H1 (cell line): ENCODE measurements at regions not wholly inside any gene's neighbourhood (a gene's known extent, or its start where the extent isn't known, plus 50 kb on each side); places are given as distances from the start of the nearest gene placed in this dataset.

Experiments used
- CTCF ChIA-PET: fragments of 300-600 bp; sonication (Branson Sonifier 250); formaldehyde crosslinking; loops from one replicate; lab custom pipeline; 2021; ENCODE audit not compliant: partially characterized antibody; lab: Charles Lee
- POLR2A ChIA-PET: fragments of 300-600 bp; sonication (Branson Sonifier 250); formaldehyde crosslinking; loops from one replicate; lab custom pipeline; 2021; ENCODE audit warnings: inconsistent platforms; ENCODE audit not compliant: partially characterized antibody; lab: Charles Lee
- DNase-seq, 2 experiments: peaks; one replicate each; pipeline versions ENCODE4 v3.0.0 to v3.0.0-alpha.2; 2010 to 2022; ENCODE audit warnings: low spot score in 2 of 2, low read depth in 1 of 2, mixed read lengths in 1 of 2
- FAIRE-seq: peaks from 2 replicates; lab custom pipeline; 2011; peaks lifted over from hg19 to GRCh38; lab: Jason Lieb, UNC
- H2AFZ ChIP-seq: 2 replicates; pipeline ENCODE4 v1.8.1; 2012; ENCODE audit warnings: low read length, inconsistent platforms
- H2AK5ac ChIP-seq: 2 replicates; pipeline ENCODE4 v1.6.1; 2013; ENCODE audit warnings: low read depth, low read length
- H2BK120ac ChIP-seq: replicated peaks from 2 replicates; pipeline ENCODE3; 2013; ENCODE audit warnings: low read depth, low read length, inconsistent platforms
- H2BK12ac ChIP-seq: 2 replicates; pipeline ENCODE4 v1.6.1; 2013; ENCODE audit warnings: low read depth, low read length
- H2BK15ac ChIP-seq: 2 replicates; pipeline ENCODE4 v1.6.1; 2013; ENCODE audit warnings: low read length
- H2BK20ac ChIP-seq: 2 replicates; pipeline ENCODE4 v1.6.1; 2013; ENCODE audit warnings: low read length
- H2BK5ac ChIP-seq: 2 replicates; pipeline ENCODE4 v1.6.1; 2013; ENCODE audit warnings: low read depth, low read length
- H3K14ac ChIP-seq: 2 replicates; pipeline ENCODE4 v1.6.1; 2013; ENCODE audit warnings: inconsistent platforms; ENCODE audit not compliant: insufficient read length
- H3K18ac ChIP-seq: 2 replicates; pipeline ENCODE4 v1.6.1; 2013; ENCODE audit warnings: low read length; ENCODE audit errors: extremely low read depth
- H3K23ac ChIP-seq: 2 replicates; pipeline ENCODE4 v1.6.1; 2013; ENCODE audit warnings: inconsistent platforms; ENCODE audit not compliant: insufficient read length
- H3K23me2 ChIP-seq: 2 replicates; pipeline ENCODE4 v1.6.1; 2013; ENCODE audit warnings: low read depth, low read length
- H3K27ac ChIP-seq: 2 replicates; pipeline ENCODE4 v1.6.1; 2011; ENCODE audit warnings: low read depth, low read length, inconsistent platforms
- H3K27me3 ChIP-seq, 4 experiments: replicated peaks in 1 of 4; 1 replicate in 1 of 4; 2 replicates in 3 of 4; pipeline versions ENCODE4 v1.6.1 to v1.8.1; 2011 to 2013; ENCODE audit warnings: low read length in 3 of 4, mild to moderate bottlenecking in 3 of 4, inconsistent platforms in 2 of 4, mixed read lengths in 2 of 4, moderate library complexity in 1 of 4; ENCODE audit not compliant: control insufficient read depth in 3 of 4, insufficient read depth in 3 of 4; ENCODE audit errors: extremely low read depth in 1 of 4
- H3K36me3 ChIP-seq, 4 experiments: 2 replicates each; pipeline versions ENCODE4 v1.6.1 to v1.8.1; 2011 to 2013; ENCODE audit warnings: mild to moderate bottlenecking in 4 of 4, low read length in 3 of 4, moderate library complexity in 2 of 4, control low read depth in 1 of 4, inconsistent platforms in 1 of 4; ENCODE audit not compliant: insufficient read depth in 4 of 4, control insufficient read depth in 2 of 4
- H3K4ac ChIP-seq: replicated peaks from 2 replicates; pipeline ENCODE3; 2013; ENCODE audit warnings: low read length, low read depth, mixed read lengths, inconsistent platforms; ENCODE audit not compliant: insufficient read length
- H3K4me1 ChIP-seq, 4 experiments: replicated peaks in 1 of 4; 1 replicate in 1 of 4; 2 replicates in 3 of 4; pipeline versions ENCODE4 v1.6.1 to v1.8.1; 2011 to 2013; ENCODE audit warnings: low read length in 3 of 4, inconsistent platforms in 2 of 4, mixed read lengths in 1 of 4; ENCODE audit not compliant: insufficient read depth in 4 of 4, control insufficient read depth in 3 of 4
- H3K4me2 ChIP-seq, 2 experiments: 2 replicates each; pipeline versions ENCODE4 v1.6.1 to v1.8.1; 2011 to 2013; ENCODE audit warnings: low read depth in 2 of 2, low read length in 2 of 2, control low read depth in 1 of 2, inconsistent platforms in 1 of 2, mild to moderate bottlenecking in 1 of 2; ENCODE audit not compliant: insufficient read depth in 1 of 2
- H3K4me3 ChIP-seq, 4 experiments: fragments of 200-600, 300-600 bp in 1 of 4; sonication (generic), shearing (Covaris generic), sonication (Bioruptor Twin) in 1 of 4; 2 replicates each; pipeline versions ENCODE4 v1.5.1 to v1.8.1; 2011 to 2016; ENCODE audit warnings: low read length in 4 of 4, low read depth in 3 of 4, control low read depth in 2 of 4, inconsistent platforms in 2 of 4, mild to moderate bottlenecking in 2 of 4, mixed read lengths in 1 of 4, moderate library complexity in 1 of 4; ENCODE audit not compliant: insufficient read depth in 2 of 4; ENCODE audit errors: extremely low read depth in 1 of 4
- H3K56ac ChIP-seq: replicated peaks from 2 replicates; pipeline ENCODE3; 2013; ENCODE audit warnings: low read depth, mild to moderate bottlenecking, mixed read lengths, low read length, inconsistent platforms; ENCODE audit not compliant: insufficient read length
- H3K79me1 ChIP-seq: 2 replicates; pipeline ENCODE4 v1.6.1; 2013; ENCODE audit warnings: low read depth, low read length, control low read depth
- H3K79me2 ChIP-seq, 2 experiments: 2 replicates each; pipeline versions ENCODE4 v1.6.1 to v1.8.1; 2012 to 2013; ENCODE audit warnings: low read length in 2 of 2, mild to moderate bottlenecking in 2 of 2, inconsistent platforms in 1 of 2; ENCODE audit not compliant: insufficient read depth in 2 of 2, control insufficient read depth in 1 of 2
- H3K9ac ChIP-seq, 4 experiments: replicated peaks in 1 of 4; 1 replicate in 1 of 4; 2 replicates in 3 of 4; pipeline versions ENCODE4 v1.6.1 to v1.8.1; 2011 to 2013; ENCODE audit warnings: low read depth in 3 of 4, low read length in 3 of 4, control low read depth in 2 of 4, mild to moderate bottlenecking in 2 of 4, moderate library complexity in 2 of 4, inconsistent platforms in 1 of 4; ENCODE audit errors: extremely low read depth in 1 of 4
- H3K9me3 ChIP-seq, 2 experiments: 2 replicates each; pipeline versions ENCODE4 v1.6.1 to v1.8.1; 2012 to 2013; ENCODE audit warnings: mild to moderate bottlenecking in 2 of 2, moderate library complexity in 2 of 2, control low read depth in 1 of 2, inconsistent platforms in 1 of 2, low read depth in 1 of 2, low read length in 1 of 2, mixed read lengths in 1 of 2; ENCODE audit not compliant: insufficient read depth in 2 of 2
- H4K20me1 ChIP-seq, 2 experiments: replicated peaks in 1 of 2; 2 replicates each; pipeline versions ENCODE3 to v1.8.1; 2011 to 2013; ENCODE audit warnings: inconsistent platforms in 2 of 2, low read length in 2 of 2, mild to moderate bottlenecking in 1 of 2; ENCODE audit not compliant: insufficient read depth in 2 of 2, control insufficient read depth in 1 of 2
- H4K5ac ChIP-seq: 2 replicates; pipeline ENCODE4 v1.6.1; 2013; ENCODE audit warnings: low read length, low read depth, mixed read lengths, inconsistent platforms; ENCODE audit not compliant: insufficient read length
- H4K8ac ChIP-seq: 2 replicates; pipeline ENCODE4 v1.8.0; 2013; ENCODE audit warnings: mild to moderate bottlenecking, moderate library complexity, low read length, inconsistent platforms; ENCODE audit not compliant: insufficient read depth; ENCODE audit errors: extremely low read depth
- H4K91ac ChIP-seq: replicated peaks from 2 replicates; pipeline ENCODE3; 2013; ENCODE audit warnings: low read length, mixed read lengths, inconsistent platforms; ENCODE audit not compliant: insufficient read length
- ASH2L ChIP-seq: fragments of 200-600, 300-600 bp; sonication (generic); IDR thresholded peaks from one replicate; pipeline ENCODE4 v1.7.1; 2017; ENCODE audit warnings: low read length
- BCL11A ChIP-seq, 2 experiments: IDR thresholded peaks; one replicate each; pipeline ENCODE4 v1.6.1; 2011; ENCODE audit warnings: low read depth in 2 of 2, low read length in 2 of 2, mild to moderate bottlenecking in 2 of 2
- BRCA1 ChIP-seq: IDR thresholded peaks from 2 replicates; pipeline ENCODE4 v1.6.1; 2012; ENCODE audit warnings: low read depth, low read length, improper control_type of control experiment
- HDAC2 ChIP-seq, 2 experiments: fragments of 300-600 bp in 1 of 2; sonication (generic) in 1 of 2; IDR thresholded peaks; 2 replicates each; pipeline ENCODE4 v1.6.1; 2011 to 2012; ENCODE audit warnings: low read depth in 2 of 2, low read length in 2 of 2, mild to moderate bottlenecking in 2 of 2, moderate library complexity in 2 of 2, borderline replicate concordance in 1 of 2, inconsistent platforms in 1 of 2
- KDM1A ChIP-seq: fragments of 200-600, 300-600 bp; sonication (generic); IDR thresholded peaks from 2 replicates; pipeline ENCODE4 v1.7.1; 2016; ENCODE audit warnings: mild to moderate bottlenecking, low read length, borderline replicate concordance
- KDM5A ChIP-seq: fragments of 200-600 bp; IDR thresholded peaks from 2 replicates; pipeline ENCODE4 v1.7.1; 2012; ENCODE audit warnings: mild to moderate bottlenecking, low read length, inconsistent platforms, mixed read lengths
- POLR2A ChIP-seq, 2 experiments: IDR thresholded peaks; 1 replicate in 1 of 2; 2 replicates in 1 of 2; pipeline ENCODE4 v1.6.1; 2011; ENCODE audit warnings: low read depth in 2 of 2, low read length in 2 of 2, mild to moderate bottlenecking in 2 of 2; ENCODE audit errors: control extremely low read depth in 1 of 2
- SP4 ChIP-seq: IDR thresholded peaks from 2 replicates; pipeline ENCODE4 v1.6.1; 2012; ENCODE audit warnings: low read length, inconsistent platforms
- WGBS, 2 experiments: shearing (Covaris generic) in 1 of 2; methylation state at CpG; one replicate each; pipeline versions ENCODE4 v1.1.6 to v1.1.7; 2013 to 2015; ENCODE audit warnings: low lambda C conversion rate in 2 of 2, mixed read lengths in 2 of 2, inconsistent platforms in 1 of 2, low coverage in 1 of 2, missing lambda C conversion rate in 1 of 2; ENCODE audit not compliant: insufficient replicate concordance in 2 of 2, insufficient coverage in 1 of 2, insufficient read length in 1 of 2; ENCODE audit errors: extremely low coverage in 1 of 2, missing lambda C conversion rate in 1 of 2; 5-methylcytosine and 5-hydroxymethylcytosine counted together

GRCh38 chr4:37767019-37767418 is 59.5 kb upstream of the PGM2 start:
- Histone ChIP-seq H3K27me3 (no peaks in the 10 kb centered on the region), H2BK5ac (no peak overlapping the region), H3K27ac (no peak overlapping the region), H2AFZ (no peak overlapping the region), H3K4me2 (no peak overlapping the region), H3K4ac (no peak overlapping the region), H3K4me1 (no peaks in the 10 kb centered on the region), H3K23me2 (no peaks in the 10 kb centered on the region), H2BK12ac (no peak overlapping the region), H3K36me3 (no peaks in the 10 kb centered on the region), H3K23ac (no peak overlapping the region), H3K14ac (no peak overlapping the region), H4K20me1 (no peaks in the 10 kb centered on the region), H2BK15ac (no peak overlapping the region), H2AK5ac (no peak overlapping the region), H3K79me2 (no peaks in the 10 kb centered on the region), H3K4me3 (no peak overlapping the region), H3K9ac (no peak overlapping the region), H2BK20ac (no peak overlapping the region), H2BK120ac (no peak overlapping the region), H3K9me3 (no peaks in the 10 kb centered on the region), H4K8ac (no peak overlapping the region), H3K56ac (no peak overlapping the region), H4K5ac (no peak overlapping the region), H4K91ac (no peak overlapping the region), H3K79me1 (no peaks in the 10 kb centered on the region), H3K18ac (no peak overlapping the region)
- DNase-seq (no peak), FAIRE-seq (no peak)
- POLR2A ChIA-PET, result no interaction called here
- TF ChIP-seq ASH2L, result no peak
- TF ChIP-seq KDM1A, result no peak
- no peak for TF ChIP-seq BCL11A (IDR thresholded peaks at IDR 0.05; ENCODE audit: low read depth in 2 of 2, low read length in 2 of 2)
- no peak for TF ChIP-seq POLR2A (IDR thresholded peaks at IDR 0.05; ENCODE audit: control extremely low read depth in 1 of 2, low read depth in 2 of 2, low read length in 2 of 2)
- TF ChIP-seq KDM5A, result no peak
- TF ChIP-seq SP4, result no peak
- no peak for TF ChIP-seq BRCA1
- no peak for TF ChIP-seq HDAC2 (IDR thresholded peaks at IDR 0.05; ENCODE audit: borderline replicate concordance in 1 of 2, low read depth in 2 of 2, low read length in 2 of 2)
- 100% methylated on average over 2 of the region's 2 CpGs; no CpG with 5 or more reads in 1 of the 2 experiments for whole genome bisulfite sequencing, 2 experiments
- CTCF ChIA-PET, result interaction anchor here (0.6 to 2.0 kb wide), 4 partner anchors 10 to 616 kb away, joined by 3 to 9 read pairs (median 6); no protein-coding TSS in a partner anchor
